ENCODE measurements at regions not wholly inside any gene's neighbourhood (a gene's known extent, or its start where the extent isn't known, plus 50 kb on each side); places are given as distances from the start of the nearest gene placed in this dataset.

GRCh38 chr14:73788701-73789551, 62.7 kb upstream of the PTGR2 start:
- TF ChIP-seq CTCF (IDR thresholded peaks at IDR 0.05; ENCODE audit: extremely low read depth in 1 of 2, insufficient read depth in 1 of 2, low read depth in 1 of 2, low read length in 2 of 2) (no peak), MAX (IDR thresholded peaks at IDR 0.05; ENCODE audit: insufficient read depth, insufficient read length) (no peak), JUN (IDR thresholded peaks at IDR 0.05; ENCODE audit: borderline replicate concordance, insufficient read depth, insufficient read length, low read depth) (no peak), POLR2A (IDR thresholded peaks at IDR 0.05; ENCODE audit: low read depth, low read length) (no peak), MYC (IDR thresholded peaks at IDR 0.05; ENCODE audit: low read depth, low read length) (no peak), EZH2 (IDR thresholded peaks at IDR 0.05; ENCODE audit: borderline replicate concordance, low read depth, low read length, severe bottlenecking) (no peak), GATA2 (IDR thresholded peaks at IDR 0.05; ENCODE audit: insufficient read depth, insufficient read length, low read depth, low read length) (no peak), POLR2AphosphoS5 (IDR thresholded peaks at IDR 0.05; ENCODE audit: insufficient read depth, low read depth, low read length) (no peak)
